ENCODE measurements at regions not wholly inside any gene's neighbourhood (a gene's known extent, or its start where the extent isn't known, plus 50 kb on each side); places are given as distances from the start of the nearest gene placed in this dataset.

- TF ChIP-seq, protein P1, sequence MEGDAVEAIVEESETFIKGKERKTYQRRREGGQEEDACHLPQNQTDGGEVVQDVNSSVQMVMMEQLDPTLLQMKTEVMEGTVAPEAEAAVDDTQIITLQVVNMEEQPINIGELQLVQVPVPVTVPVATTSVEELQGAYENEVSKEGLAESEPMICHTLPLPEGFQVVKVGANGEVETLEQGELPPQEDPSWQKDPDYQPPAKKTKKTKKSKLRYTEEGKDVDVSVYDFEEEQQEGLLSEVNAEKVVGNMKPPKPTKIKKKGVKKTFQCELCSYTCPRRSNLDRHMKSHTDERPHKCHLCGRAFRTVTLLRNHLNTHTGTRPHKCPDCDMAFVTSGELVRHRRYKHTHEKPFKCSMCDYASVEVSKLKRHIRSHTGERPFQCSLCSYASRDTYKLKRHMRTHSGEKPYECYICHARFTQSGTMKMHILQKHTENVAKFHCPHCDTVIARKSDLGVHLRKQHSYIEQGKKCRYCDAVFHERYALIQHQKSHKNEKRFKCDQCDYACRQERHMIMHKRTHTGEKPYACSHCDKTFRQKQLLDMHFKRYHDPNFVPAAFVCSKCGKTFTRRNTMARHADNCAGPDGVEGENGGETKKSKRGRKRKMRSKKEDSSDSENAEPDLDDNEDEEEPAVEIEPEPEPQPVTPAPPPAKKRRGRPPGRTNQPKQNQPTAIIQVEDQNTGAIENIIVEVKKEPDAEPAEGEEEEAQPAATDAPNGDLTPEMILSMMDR (conservative IDR thresholded peaks at IDR 0.05; ENCODE audit: low read length) = no peak
- TF ChIP-seq EZH2phosphoT487 (IDR thresholded peaks at IDR 0.05; ENCODE audit: borderline replicate concordance) = no peak
Measured at GRCh38 chr17:63247706-63248105, 198.4 kb downstream of the CYB561 start.
